ENCODE measurements at regions not wholly inside any gene's neighbourhood (a gene's known extent, or its start where the extent isn't known, plus 50 kb on each side); places are given as distances from the start of the nearest gene placed in this dataset.

DNA sequence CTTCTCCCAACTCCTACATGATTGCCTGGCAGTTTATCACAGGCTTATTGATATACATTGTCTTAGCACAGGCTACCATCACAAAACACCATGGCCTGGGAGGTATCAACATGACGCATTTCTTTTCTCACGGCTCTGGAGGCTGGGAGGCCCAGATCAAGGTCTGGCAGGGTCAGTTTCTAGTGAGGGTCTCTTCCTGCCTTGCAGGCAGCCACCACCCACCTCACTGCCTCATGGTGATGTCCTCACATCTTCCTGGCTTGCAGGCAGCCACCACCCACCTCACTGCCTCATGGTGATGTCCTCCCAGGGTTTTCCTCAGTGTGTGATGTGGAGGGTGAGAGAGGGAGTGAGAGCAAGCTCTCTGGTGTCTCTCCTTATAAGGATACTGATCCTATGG, 599.3 kb upstream of the MKI67 start:
- DNase-seq: no peak

DNA sequence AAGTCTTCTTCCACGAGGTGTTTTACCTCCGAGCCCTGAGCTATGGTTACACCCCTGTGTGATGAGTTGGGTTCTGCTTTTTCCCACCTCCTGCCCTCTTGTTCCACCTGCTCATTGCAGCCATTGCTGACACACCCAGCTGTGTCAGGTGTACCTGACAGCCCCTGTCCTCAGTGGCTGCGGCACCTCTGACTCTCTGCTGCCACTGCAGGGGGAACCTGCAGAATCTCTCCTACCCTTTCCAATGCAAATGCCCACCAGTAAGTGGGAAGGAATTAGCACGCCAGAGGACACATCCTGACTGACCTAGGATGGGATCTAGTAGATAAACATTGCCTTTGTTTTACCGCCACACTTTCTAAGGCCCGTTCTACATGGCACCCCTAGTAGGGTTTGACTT, 600.9 kb upstream of the MKI67 start:
- no peak for DNase-seq

DNA sequence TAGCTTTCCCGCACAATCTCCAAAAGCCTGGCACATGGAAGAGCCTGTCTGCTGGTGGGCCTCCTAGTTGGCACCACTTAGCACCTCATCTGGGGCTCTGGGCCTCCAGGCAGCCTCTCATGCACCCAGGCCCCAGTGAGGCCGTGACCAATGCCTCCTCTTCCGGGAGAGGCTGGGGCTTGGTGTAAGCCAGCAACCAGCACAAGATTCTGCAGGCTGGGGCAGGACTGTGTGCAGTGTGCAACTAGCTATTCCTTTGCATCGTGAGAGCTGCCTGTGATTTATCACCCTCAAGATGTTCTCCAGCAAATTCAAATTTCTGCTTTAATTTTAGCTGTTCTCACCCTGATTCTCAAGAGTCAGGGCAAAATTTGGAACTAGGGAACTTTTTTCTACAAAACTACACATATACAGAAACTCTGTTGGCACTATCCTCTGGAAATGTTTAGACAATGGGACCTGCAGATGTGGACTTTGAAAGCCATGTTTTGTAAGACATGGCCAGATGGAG, 603.7 kb upstream of the MKI67 start:
- DNase-seq: no peak

DNA sequence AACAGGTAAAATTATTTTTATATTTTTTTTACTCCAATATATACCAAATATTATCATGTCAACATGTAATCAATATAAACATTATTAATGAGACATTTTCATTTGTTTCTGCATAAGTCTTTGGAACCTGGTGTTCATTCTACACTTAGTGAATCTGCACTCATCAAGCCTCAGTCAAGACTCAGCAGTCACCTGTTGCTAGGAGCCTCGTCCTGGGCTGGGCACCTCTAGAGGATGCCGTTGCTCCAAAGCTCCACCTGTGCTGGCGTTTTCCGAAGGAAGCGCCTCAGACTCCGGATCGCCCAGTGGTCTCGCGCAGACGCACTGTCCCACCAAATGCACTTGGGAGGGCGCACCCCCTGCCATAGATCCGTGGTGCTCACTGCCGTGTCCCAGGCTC, 604.7 kb upstream of the MKI67 start:
- no peak for DNase-seq

DNA sequence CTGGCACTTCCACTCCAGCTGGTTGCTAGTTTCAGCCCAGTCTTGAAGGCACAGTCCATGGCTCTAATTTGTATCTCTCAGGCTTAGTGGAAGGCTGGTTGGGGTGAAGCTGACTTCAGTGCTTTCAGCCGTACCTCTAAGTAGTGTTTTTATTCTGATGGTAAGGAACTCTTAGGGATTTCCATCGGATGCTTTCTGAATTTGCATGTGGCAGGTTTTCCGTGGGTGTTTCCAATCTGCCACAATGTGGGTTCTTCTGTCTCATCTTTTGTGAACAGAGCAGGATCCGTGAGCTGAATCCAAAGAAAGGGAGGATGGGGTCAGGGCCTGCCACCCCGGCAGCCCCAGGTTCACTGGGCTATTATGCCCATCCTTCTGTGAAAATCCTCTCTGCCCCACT, 607.9 kb upstream of the MKI67 start:
- no peak for DNase-seq

DNA sequence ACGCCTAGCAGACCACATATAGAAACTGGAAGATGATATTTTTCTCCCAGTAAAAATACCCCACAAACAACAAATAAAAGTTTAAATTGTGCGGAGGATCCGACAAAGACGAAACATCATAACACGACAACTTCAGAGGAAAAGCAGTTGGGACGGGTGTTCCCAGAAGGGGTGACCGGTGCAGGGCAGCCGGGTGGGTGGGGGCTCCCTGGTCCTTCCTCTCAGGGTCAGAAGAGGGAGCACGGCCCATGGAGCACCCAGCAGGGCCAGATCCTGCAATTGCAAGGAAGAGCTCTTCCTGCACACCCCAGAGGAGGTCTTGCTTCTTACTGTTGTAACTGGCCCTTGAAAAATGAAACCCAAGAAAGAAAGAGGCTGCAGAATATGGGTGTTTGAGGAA, 608.5 kb upstream of the MKI67 start:
- DNase-seq: no peak

DNA sequence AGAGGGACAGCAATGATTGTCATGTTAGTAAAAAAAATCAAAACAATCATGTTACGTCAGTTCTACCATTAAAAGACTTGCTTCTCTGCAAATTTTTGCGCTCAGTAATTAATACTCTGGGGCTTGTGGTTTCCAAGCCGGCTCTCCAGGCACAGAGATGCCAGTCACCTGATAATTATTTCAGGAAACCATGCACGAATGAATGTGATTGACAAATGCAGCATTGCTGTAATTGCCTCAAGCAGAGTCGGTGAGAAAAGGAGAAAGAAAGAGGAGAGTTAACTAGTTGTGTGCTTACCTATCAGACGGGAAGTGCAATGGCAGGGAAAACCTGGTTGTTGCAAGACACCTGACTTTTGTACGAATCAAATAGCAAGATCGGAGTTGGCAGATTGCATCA, 609.8 kb upstream of the MKI67 start:
- DNase-seq: no peak

DNA sequence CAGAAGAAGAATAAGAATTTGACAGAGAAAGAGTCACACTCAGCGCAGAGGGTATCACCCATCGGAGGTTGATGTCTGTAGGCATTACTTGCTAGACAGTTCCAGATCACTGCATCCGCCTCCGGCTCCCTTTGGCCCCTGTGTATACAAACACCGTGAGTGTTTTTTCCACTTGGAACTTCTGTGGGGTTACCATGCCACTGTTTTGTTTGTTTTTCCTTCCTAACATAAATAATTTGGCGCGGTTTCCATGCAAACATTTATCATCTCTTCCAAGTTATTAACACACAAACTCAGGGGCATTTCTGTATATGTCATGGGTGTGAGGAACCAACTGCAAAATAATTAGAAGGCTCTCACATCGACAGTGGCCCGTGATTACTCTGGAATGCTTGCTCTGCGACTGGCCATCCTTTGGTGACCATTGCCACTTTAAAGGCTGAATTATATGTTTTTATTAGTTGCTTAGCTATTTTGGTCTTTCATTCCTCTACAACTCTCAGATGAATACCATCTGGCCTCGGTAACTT, 612.2 kb upstream of the MKI67 start:
- no peak for DNase-seq

DNA sequence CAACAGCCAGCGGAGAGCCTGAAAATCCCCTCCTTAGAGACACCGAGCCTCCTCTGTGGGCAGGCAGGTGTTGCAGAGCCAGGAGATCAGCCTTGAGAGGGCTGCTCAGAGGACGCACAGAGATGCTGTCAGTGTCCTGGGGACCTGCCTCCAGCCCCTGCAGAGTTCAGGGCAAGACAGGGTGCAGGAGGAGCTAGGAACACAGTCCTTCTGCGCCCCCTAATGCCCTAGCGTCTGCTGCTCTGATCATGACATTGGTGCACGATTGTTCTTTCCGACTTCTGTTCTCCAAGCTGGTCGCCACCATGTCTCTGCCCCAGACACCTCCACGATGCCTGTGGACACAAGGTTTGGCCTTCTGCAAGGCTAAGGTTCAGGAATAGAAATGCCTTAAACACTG, 613.7 kb upstream of the MKI67 start:
- no peak for DNase-seq

DNA sequence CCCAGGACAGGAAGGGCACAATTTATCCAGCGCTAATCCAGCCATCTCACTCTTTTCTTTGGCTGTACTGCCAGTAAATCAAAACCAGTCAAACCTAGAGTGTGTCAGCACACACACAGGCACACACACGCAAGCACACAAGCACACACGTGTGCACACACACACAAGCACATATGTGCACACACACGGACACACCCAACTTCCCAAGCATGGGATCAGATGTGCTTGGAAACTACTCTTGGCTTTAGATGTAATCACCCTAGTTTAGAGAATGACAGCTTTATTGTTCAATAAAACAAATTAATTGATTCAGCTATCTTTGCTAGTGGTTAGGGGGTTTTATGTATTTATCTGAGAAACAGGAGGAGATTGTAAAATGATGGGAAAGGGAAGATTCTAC, 615.0 kb upstream of the MKI67 start:
- DNase-seq: no peak

DNA sequence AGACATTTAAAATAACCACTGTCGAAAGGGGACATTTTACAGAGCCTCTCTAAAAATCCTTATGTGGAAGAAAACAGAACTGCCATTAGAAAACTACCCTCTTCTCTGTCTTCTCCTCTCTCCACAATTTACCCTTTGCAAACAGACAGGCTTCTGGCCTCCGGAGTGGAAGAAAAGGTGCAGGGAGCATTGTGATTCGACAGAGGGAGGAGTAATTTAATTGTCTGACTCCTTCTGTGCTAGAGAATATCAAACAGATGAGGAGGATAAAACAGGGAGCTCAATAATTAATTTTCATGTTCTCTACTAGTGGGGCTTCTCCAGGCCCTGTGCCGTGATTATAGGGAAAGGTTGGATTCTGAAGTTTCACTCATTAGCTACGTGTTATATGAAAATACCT, 615.5 kb upstream of the MKI67 start:
- DNase-seq: no peak

DNA sequence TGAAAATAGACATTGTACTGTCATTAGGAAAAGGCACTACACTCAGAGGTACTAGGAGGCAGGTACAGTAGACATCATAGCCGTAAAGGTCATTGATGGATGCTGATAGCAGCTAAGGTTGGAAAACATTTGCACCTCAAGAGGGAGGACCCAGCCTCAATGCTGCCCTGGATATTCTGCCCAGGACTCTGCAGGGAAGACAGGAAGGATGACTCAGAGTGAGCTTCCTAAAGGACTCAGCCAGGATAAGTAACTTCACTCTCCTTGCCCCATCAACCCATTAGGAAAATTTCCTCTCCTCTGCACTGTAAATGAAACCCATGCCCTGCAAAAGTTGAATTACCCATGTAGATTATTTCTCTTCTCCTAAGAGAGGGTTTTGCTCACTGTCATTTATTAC, 617.9 kb upstream of the MKI67 start:
- no peak for DNase-seq

DNA sequence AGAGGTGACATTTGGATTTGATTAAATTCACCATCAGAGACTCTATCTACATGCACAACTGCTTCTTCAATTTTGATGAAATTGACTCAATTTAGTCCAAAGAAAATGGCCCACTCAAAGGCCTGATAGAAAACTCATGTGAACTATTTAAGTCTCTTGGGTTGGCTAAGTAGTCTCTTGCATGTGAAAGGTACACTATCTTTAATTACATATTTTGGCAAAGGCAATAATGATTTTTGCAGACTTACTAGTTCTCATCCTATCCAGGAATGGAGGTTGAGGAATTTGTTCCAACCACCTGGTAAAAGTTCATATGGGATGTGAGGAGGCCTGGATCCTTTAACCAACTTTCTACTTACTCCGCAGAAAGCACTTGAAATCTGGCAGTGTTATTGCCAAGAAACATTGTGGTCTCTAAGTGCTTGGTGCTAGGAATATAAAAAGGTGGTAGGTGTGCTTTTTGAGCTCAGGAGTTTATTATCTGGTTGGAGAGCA, 618.6 kb upstream of the MKI67 start:
- DNase-seq: no peak

DNA sequence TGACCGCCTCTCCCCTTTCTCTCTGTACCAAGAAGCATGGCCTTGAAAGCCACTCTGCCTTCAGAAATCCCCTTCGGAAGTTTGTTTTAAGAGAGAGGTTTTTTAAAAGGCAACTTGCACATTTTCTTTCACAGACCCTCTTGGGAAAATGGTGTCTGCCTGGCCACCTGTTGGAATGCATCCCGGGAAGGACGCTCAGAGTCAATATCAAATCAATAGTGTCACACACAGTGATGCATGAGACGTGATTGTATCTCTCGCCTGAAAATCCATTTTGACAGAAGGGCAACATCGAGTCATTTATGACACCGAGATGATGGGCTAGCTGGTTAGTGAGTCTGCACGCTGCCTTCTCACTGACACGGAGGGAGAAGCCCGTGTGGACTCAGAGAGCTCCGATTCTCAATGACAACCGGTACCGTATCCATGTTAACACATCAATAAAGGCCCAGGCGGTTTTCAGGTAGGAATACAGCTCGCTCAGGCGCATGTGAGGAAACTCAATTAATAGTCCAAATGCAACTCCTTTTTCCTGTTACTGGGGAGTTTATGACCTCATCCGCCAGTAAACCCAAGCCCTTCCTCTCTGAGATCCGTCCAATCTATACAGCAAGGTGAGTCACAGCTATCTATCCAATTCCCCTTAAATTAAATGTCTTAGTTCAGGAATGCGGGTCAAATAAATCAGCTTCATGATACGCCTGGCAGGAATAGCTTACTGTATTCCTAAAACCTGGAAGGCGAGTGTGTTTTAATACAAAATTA, 621.5 kb upstream of the MKI67 start:
- DNase-seq: no peak

DNA sequence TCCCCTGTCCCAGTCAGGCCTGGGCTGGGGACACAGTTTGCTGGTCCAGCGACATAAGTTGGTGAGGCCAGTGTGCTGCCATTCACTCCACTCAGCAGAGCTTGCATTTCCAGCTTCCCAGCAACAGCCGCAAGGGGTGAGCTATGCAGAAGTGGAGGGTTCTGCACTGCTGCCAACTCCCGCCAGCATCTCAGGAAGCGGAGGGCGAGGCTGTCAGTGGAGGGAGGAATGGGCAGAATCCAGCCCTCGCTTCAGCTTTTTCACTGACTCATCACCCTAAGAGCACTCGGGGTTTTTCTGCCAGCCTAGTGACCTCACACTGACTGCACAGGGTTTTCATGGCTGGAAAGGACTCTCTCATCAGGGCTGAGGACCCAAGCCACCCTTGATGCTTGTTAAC, 625.1 kb upstream of the MKI67 start:
- DNase-seq: no peak

DNA sequence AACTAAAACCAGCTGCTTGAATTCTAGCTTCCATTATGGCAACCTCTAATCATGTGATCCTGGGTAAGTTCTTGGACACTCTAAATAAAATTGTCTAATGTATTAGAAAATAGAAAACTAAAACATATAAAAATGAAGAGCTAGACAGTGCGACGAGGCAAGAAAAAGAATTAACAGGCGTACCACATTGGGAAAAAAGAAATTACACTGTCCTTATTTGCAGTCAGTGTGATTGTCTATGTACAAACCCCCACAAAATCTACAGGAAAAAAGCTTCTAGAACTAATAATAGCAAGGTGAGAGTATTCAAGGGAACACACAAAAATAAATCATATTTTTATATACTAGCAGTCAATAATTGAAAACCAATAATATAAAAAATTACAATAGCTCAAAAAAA, 625.6 kb upstream of the MKI67 start:
- DNase-seq: no peak

DNA sequence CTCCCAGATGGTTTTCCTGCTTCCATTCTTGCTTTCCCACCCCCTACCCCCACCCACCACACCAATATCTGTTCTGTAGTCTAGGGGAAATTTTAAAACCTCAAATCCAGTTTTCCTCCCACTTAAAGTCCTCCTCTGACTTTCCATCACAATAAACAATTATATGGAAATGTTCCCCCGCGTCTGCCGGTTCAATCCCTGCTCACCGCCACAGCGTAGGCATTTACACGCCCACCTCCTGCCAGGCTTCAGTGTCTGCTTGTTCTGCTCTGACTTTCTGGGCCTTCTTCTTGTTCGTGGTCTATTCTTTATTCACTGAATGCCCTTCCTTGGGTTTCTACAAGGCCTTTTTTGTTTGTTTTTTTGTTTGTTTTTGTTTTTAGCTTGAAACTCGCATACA, 633.0 kb upstream of the MKI67 start:
- DNase-seq: no peak

DNA sequence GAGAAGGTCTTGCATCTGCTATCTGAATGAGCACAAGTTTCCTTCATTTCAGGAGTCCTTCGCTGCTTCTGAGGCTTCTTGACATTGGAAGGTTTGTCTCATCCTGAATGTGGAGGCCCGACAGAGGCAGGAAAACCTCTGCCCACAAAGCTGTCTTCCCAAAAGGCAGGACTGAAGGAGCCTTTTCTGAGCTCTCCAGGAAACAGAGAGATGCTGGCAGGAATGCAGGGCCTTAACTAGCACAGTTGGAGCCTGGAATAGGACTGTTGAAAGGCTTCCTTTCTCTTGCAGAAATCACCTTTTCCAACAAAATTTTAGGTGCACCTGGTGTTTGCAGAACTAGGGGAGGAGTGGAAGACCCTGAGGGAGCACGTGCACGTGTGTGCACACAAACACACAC, 637.4 kb upstream of the MKI67 start:
- no peak for DNase-seq

DNA sequence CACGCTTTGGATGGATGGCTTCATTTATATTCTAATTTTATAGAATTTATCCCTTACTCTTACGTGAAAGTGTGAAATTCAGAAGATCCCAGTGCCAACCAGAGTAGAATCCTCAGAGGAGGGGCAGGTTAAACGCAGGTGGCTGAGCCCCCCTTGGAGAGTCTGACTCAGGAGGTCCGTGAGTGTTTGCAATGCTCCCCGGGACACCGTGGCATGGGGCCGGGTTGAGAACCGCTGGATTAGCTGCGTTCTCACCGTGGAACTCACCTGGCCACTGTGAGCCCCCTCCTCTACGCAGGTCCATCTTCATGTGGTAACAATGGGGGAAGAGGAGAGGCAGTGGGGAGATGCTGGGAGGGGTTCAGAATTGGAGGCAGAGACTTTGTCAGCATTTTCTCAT, 638.0 kb upstream of the MKI67 start:
- DNase-seq: no peak

DNA sequence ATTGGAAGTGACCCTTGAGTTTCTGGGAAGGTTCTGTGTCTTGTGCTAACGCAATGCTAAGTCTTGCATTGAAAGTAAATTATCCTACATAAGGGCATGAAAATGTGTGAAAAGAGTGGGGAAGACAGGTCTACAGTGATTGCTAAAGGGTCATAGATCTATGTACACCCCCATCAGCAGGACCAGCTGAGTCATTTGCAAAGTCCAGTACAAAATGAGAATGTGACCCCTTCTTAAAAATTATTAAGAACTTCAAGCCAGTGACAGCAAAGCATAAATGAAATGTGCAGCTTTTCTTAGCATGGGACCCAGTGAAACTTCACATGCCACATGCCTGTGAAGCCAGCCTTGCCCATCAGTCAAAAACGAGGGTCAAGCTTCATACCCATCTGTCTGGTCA, 640.7 kb upstream of the MKI67 start:
- no peak for DNase-seq

DNA sequence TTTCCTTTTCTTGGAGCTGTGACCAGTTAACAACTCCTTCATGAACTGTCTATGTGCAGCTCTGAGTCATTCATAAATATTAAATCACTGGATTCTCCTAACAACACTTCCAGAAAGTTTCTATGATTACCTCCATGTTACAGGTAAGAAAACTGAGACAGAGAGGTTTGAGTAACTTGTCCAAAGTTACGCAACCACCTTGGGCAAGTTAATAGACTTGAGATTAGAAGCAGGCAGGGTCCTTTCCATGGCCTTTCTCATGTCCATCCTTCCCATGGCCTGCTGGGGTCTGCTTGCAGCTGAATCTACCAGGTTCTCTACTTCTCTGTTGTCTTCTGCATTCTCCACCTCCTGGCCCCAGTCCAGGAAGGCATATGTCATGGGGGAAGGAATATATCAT, 648.8 kb upstream of the MKI67 start:
- no peak for DNase-seq

DNA sequence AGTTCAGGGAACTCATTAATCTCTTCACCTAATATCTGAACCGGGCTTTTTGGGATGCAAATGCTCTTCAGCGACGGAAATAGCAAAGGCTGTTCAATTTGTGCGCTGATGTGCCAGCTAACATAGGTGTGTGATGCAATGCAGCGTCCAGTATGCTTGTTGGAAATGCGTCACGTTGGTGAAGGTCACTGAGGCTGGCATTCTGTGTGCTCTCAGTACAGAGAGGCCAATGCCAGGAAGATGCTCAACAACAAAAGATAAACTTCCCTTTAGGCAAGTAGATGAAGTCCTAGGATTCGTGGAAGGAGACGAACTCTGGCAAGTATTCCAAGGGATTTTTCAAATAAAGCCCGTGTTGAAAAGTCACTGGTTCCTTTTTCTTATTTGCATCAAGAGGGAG, 649.5 kb upstream of the MKI67 start:
- no peak for DNase-seq

DNA sequence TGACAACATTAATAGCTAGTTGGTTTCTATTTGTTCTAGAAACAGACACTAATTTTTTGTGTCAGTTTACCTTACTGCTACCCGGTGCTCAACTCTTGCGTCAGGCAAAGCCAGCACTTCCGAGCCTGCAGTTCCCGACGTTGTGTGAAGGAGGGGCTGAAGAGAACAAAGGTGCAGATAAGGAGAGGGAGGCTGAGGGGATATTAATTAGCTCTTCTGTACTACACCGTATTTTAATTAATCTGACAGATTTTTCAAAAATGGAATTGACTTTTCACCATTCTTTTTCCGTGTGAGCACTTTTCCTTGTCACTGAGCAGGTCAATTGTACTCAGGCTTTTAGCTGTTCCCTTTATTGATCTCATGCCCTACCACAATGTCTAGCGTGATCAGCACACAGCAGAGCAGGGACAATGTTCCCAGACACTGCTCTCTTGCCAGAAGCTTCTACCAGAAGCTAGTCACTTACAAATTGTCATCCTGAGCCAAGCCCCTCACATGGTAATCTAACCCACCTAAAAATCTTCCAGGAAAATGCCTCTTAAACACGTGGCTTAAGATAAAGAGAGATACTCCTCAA, 650.5 kb upstream of the MKI67 start:
- DNase-seq: no peak

DNA sequence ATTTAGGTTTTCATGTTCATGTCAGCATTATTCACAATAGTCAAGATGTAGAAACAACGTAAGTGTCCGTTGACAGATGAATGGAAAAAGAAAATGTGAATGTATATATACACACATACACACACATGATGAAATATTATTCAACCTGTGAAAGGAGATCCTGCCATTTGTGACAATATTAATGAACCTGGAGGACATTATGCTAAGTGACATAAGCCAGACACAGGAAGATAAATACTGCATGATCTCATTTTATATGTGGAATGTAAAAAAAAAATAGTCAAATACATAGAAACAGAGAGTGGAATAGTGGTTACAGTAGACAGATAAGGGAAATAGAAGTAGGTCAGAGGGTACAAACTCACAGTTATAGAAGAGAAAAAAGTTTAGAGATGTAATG, 651.1 kb upstream of the MKI67 start:
- no peak for DNase-seq

DNA sequence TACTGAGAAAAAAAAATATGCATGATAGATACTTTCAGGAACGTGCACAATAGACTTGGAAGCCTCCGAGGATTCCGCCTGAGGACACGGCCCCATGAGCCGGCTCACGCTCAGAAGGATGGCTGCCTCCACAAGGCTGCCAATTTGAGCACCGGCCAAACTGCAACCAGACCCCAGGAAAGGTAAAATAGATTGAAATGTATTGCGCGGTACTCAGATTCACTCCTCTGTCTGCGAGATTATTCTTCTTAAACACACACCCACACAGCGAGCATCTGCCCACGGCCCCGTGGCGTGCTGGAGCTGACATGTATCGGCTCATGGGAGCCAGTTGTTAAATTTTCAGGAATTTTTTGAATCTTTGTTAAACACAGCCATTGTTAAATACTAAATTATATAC, 653.2 kb upstream of the MKI67 start:
- no peak for DNase-seq
